HG02610 (cell line): ENCODE measurements at regions not wholly inside any gene's neighbourhood (a gene's known extent, or its start where the extent isn't known, plus 50 kb on each side); places are given as distances from the start of the nearest gene placed in this dataset.
A peak's percentile ranks its signal among the peaks of the same experiment; 100 is the strongest.

Experiments
- ATAC-seq: cut with Tn5 transposase; IDR thresholded peaks from one replicate; pipeline ENCODE4 v1.9.1; 2021; ENCODE audit warnings: mild to moderate bottlenecking, moderate library complexity; ENCODE audit not compliant: unreplicated experiment

DNA sequence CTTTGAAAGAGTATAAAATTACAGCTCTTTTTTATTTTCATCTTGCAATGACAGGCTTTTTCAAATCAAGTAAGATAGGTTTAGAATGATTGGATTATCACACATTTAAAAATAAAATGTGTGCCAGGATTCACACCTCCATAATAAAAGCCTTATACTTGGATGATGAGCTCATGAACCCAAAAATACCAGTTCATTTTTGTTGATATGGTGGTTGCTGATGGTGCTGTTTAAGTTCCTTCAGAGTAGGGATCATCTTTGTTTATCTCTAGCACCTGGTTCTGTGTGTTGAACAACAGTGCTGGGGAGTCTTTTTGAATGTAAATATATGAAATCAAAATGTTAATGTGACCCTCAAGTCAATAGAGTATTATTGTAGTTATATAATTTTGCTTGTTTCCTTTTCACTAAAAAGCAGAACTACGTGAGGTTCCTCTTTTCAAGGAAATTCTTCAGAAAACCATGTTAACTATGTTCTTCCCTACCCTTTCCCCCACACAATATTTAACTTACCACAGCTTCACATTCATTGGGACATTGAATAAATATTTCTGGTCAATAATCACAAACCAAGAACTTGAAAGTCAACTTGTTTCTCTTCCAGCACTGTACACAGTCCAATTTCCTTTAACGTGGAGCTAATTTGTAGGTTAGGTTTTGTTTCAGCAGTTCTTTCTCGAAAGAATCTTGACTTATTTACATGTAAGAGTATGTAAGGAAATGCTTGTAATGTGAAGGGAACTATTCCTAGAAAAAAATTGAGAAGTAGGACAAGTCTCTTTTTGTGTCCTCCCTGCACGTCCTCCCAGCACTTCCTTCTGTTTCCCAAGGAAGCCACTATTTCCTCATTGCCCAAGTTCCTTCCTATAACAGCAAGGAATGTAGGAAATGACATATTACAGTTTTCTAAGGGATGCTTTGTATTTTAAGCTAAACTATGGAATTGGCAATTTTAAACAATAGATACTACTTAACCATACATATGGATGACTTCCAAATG, 945.9 kb upstream of the CITED2 start:
- ATAC-seq, result no peak

DNA sequence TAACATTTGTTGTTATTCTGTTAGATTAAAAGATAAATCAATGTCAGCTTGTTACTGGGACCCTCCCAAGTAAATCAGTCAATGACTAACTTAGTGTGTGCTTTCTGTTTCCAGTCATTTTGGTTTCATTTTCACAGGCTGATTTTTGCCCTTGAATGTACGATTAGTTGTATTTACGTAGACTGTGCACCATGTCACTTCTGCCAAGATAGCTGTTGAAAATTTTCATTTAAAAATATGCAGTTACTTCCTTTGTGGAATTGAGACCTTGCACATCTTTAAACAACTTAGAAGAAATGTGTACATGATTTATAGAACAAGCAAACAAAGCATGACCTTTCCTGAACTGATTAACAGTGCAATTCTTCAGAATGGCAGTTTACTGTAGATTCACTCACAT, 944.8 kb upstream of the CITED2 start:
- peak; percentile 80 for ATAC-seq

DNA sequence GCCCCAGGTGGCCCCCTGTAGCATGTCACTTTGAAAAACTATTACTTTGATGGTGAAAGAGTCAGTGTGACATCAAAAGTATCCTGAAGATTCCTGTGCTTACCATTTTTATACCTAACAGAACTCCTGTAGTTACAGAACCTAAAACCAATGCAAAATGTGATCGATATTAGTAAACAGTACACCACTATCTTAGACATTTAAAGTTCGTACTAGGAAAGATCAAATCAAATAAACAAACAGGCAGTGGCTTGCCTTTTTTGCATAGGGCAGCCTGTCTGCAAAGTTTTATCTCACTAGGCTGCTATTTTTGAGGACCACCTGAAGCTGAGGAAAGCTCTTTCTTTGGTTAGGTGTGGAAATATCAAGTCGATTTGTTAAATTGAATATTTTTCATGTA, 944.0 kb upstream of the CITED2 start:
- no peak for ATAC-seq

DNA sequence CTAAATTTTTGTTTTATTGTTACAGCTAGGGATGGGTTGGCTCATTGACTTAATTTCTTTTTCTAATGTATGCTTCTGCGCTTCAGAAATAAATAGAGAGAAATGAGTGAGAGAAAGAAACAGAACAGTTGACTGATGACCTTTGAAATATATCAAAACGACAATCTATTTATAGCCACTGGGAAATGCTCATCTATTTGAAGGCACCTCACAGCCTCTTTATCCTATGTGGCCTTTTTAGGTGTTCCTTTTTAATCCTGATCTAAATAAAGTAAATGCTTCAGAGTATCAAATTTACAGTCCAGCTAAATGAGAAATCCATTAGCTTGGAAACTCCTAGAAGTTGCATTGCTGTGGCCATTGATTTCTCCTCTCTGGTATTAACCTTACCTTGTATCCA, 943.5 kb upstream of the CITED2 start:
- no peak for ATAC-seq

DNA sequence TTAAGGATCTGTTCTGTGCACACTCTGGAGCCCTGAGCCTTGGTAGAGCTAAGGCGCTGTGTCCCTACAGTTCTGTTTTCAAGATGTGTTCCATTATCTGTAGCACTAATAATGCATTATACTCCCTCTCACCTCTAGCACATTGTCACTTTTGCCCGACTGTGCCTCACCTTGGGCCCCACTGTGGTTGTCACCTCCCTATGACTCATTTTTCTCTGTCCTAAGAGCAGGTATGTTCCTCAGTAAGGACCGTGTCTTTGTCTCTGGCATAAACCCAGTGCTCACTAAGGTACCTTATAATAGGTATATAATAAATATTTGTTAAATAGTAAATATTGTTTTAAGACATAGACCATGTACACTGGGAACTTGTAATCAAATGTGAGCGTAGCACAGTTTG, 942.5 kb upstream of the CITED2 start:
- ATAC-seq, result no peak

DNA sequence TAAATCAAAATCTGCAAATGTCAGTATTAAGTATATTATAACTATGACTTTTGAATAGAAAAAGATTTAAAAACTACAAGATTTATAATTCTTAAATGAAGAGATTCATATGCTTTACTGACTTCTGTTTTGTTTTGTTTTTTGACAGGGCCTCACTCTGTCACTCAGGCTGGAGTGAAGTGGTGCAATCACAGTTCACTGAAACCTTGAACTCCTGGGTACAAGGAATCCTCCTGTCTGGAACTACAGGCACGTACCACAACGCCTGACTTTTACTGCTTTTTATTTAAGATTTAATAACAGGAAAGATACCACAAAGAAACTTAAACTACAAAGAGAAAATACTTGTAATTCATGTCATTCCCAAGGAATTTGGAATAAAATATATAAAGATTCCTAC, 940.2 kb upstream of the CITED2 start:
- no peak for ATAC-seq

DNA sequence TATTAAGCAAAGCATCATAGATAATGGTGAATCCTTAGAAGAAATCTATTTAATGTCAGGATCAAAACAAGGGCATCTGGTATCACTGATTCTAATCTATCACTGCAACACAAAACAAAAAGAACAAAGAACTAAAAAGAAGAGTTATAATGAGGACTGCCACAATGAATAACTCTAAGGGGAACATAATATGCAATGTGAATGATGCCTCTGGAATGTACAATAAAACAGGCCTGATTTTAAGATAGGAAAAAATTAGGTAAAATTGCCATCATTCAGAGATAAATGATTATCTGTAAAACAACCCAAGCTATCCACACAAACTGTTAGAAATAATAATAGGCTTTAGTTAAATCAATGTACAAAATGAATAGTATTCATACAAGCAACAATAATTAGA, 936.7 kb upstream of the CITED2 start:
- no peak for ATAC-seq

DNA sequence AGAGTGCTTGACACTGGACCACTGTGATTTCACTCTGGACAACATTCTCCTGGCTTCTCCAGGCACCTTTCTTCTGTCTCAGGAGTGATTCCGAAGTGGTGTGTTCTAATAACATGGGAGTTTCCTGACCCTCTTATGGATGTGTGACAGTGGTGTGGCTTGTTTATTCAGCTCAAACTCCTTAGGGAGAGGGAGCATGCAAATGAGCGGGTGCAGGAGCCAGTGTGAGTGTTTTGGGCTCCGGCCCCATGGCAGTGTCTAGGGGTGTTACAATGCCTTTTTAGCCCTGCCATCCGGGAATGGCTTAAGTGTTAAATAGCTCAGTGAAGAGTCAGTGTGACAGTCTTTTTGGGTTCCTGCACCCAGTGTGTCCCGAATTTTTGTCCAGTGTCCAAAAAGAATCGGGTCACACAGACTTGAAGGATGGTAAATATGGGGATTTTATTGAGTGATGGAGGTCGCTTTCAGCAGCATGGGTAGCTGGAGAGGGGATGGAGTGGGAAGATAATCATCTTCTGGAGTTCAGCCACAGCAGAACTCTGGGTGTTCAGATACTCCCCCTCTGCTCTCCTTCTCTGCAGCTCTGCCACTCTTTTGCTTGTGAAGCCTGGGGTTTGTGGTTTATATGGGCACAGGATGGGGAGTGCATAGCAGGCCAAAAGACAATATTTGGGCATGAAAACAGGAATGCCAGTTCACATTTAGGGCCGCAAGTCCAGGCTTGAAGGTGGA, 928.9 kb upstream of the CITED2 start:
- no peak for ATAC-seq

DNA sequence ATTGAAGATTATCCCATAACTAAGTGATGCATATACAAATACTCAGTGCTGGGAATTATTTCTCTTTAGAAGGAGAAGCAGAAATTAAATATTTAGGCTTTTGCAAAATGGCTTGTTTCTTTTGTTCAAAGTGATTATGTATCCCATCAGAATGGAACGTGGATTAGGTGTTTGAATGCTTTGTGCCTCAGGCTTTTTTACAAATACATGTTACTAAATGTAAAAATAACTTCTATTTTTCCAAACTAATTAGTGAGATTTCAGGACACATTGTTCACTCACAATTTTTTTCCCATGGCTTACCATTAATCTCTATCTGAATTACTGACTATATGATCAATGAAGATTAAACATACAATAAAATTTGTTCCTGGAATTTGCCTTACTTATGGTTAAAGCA, 925.9 kb upstream of the CITED2 start:
- ATAC-seq, result no peak

DNA sequence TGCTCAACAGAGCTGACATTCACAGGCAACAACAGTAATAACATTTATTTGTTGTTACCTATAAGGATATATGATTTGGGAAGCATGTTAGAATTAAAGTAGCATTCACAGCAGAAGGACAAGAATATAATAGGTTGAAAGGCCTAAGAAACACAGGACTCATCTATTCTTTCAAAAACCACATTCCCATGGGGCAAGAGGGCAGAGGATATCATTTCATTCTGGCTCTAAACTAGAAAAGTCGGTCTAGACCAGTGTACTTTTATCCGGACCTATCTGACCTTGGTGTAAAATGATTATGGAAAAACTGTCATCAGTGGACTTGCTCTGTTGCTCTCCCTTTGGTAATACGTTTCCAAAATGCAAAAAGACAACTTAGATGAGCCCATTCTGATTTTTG, 914.7 kb upstream of the CITED2 start:
- ATAC-seq, result no peak

DNA sequence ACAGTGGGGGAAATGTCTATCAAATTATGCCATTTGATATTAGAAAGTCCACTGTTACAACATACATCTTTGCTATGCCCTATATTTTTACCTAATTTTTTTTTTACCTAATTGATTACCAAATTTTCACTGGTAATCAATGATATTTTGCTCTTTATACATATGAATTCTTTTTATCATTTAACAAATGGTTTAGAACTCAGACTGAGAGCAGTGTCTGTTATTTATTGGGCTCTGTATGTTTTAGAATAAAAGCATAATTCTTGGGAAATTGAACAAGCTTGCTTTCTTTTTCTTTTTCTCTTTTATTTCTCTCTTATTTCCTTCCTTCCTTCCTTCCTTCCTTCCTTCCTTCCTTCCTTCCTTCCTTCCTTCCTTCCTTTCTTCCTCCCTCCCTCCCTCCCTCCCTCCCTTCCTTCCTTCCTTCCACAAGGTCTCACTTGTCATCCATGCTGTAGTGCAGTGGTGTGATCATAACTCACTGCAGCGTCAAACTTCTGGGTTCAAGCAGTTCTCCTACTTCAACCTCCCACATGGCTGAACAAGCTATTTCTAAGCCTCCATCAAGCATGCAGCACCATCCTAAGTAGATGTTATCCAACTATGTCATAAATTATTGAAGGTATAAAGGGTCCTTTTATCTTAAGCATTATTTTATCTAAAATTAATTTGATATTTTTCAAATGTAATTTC, 911.7 kb upstream of the CITED2 start:
- no peak for ATAC-seq

DNA sequence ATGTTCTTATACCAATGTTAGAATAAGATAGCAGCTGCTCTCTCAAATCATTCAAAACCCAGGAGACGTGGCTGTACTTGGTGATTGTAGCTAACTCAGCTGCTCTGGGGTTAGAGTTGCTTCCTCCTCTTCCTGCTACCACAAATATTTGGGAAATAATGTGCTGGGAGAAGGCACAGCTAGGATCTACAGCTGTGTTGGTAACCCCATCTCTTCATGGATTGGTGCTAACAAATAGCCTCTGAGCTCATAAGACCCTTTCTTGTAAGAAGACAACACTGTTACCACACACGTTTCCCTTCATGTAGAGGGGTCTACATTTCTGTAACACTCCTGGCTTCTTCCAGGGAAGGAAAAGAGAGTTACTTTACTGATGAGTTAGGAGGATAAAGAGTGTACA, 911.0 kb upstream of the CITED2 start:
- ATAC-seq, result no peak

DNA sequence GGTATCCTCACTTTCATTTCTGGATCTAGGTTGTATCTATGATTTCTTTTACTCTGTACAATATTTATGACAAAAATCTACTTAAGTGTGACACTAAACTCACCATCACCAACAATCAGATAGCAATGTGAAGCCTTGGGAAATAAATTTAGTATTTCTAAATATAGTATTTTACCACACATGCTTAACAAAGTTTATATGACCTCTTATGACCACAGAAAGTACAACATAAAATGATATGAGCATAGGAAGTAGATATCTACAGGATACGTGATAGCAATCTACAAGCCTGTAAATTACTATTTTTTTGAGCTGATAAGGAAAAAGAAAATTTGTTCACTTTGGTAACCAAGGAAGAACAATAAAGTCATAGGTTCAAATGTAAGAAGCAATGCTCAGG, 910.4 kb upstream of the CITED2 start:
- ATAC-seq, result no peak

DNA sequence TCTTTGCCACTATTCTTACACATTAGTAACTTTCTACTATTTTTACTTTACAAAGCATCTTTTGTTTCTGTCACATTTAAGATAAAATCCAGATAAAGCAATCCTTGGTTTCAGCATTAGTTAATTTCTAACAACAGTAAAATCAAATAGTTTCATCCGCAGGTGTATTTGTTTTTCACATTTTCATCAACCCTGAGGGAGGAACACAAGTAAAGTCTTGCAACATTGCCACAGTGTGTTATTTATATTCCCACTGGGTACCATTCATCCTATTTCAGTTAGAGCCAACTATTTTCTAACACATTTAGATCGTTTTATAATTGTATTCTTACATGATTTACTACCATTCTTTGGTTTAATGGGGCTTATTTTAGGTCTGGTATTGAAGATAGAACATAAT, 908.7 kb upstream of the CITED2 start:
- no peak for ATAC-seq

DNA sequence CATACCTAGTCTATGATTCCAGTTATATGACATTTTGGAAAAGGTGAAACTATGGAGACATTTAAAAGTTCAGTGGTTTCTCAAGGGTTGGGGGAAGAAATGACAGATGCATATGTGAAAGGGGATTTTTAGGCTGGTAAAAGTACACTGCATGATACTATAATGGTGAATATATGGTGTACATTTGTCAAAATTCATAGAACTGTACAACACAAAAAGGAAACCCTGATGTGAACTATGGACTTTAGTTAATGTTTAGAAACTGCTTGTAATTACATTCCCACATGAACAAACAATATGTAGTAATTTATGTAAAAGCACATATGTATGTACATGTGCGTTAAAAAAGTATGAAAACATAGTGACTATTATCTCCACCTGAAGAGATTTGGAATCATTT, 907.3 kb upstream of the CITED2 start:
- no peak for ATAC-seq

DNA sequence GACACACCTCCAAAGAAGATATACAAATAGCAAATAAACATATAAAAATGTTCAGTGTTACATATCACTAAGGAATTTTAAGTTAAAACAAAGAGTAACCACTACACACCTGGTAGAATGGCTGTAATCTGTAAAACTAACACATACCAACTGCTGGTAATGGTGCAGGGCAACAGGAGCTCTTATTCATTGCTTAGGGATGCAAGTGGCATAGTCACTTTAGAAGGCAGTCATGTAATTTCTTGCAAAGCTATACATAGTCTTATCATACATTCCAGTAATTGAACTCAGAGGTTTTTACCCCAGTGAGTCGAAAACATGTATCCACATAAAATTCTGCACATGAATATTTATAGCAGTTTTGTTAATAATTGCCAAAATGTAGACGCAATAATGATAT, 906.8 kb upstream of the CITED2 start:
- ATAC-seq, result no peak

DNA sequence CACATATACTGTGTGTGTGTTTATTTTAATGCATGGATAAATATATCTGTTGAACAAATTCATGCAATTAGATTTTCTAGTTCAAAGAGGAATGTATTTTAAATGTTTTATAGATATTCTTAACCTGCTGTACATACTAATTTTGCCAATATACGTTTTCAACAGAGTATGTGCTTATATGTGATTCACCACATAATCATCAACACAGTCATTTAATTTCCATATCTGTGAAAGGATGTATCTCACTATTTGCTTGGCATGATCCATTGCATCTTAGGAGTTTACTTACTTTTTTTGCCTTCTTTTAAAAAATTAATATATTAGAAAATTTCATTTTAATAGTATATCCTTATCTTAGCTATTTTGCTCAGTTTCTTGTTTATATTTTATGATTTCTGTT, 902.3 kb upstream of the CITED2 start:
- no peak for ATAC-seq

DNA sequence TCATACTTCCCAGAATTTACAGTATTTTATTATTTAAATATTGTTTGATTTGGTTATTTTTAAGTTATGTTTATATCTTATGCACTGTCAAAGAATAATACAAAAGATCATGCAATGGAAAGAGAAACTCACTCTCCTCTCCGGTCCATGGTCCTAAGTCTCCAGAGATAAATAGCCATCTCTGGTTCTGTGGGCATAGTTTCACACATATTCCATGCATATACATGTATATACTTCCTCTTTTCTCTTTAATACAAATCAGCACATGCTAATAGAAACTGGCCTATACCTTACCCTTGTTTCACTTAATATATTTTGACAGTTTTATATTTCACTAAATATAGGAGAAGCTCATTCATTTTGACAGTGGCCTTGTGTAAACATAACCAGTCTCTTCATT, 901.7 kb upstream of the CITED2 start:
- no peak for ATAC-seq

DNA sequence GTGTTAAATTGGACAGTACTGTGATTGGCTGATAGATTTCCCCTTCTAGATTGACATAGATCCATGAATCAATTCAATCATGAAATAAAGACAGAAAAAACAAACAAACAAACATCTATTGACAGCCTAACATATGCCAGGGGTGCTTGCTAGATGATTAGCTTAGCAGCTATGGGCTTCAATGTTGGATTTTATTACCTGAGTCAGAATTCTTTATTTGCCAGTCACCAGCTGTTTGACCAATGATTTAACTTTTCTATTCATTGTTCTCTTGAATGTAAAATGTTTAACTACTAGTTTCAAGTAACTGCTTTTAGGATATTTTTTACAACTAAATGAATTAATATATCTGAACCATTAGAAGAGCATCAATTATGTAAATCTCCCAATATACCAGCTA, 901.3 kb upstream of the CITED2 start:
- no peak for ATAC-seq

DNA sequence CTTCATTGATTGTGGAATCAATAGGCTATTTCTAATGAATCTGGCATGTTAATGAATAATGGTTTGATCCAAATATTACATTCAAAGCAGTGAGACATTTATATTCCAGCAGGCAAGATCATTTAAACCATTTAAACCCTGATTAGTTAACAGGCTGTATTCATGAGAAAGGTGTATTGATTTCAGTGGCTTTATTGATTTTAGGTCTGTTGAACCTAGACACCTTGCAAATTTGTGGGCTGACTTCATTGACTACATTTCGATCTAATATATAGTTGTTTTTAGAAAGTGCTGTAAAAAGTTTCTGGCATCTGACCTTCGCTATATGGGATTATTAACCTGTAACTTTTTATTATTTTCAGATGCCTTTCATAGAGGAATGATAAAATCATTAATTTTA, 900.1 kb upstream of the CITED2 start:
- no peak for ATAC-seq

DNA sequence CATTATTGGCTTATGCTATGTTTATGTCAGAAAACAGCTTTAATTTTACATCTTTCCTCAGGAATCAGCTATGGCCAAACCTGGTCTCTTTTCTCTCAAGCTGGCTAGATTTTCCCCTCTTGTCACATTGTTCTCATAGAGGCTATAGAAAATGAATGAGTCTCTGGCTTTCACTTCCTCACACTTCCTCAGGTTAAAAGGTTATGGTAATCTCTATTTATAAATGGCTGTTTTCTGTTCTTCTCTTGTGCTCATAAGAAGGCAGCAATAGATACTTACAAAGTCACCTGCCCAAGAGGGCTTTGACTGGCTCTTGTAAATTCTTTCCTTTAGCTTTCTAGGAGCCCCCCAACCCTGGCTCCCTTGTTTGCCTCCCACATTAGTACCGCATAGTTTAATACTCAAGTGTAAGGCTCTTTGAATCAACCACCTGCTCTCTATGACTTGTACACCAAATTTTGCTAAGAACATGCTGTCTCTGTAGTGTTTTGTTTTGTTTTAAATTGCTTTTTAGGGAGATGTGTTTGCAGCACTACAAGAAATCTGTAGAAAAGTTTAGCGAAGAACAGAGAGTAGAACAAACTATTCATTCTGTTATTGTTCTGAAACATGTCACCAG, 897.4 kb upstream of the CITED2 start:
- ATAC-seq, result peak; percentile 97
